Fibroblast of the aortic adventitia (primary cell): ENCODE measurements at regions not wholly inside any gene's neighbourhood (a gene's known extent, or its start where the extent isn't known, plus 50 kb on each side); places are given as distances from the start of the nearest gene placed in this dataset.
"Not testable (repeated sequence)": the region's sequence is repeated elsewhere in the genome, so short reads cannot be mapped to it uniquely, and the experiment has no call there.

ENCODE experiments used
- DNase-seq: peaks from one replicate; pipeline ENCODE4 v3.0.0-alpha.2; 2010; ENCODE audit warnings: low read depth
- H3K4me3 ChIP-seq: 2 replicates; pipeline ENCODE4 v1.5.1; 2011; ENCODE audit warnings: low read depth, mild to moderate bottlenecking, control low read depth, low read length, moderate library complexity
- CTCF ChIP-seq: IDR thresholded peaks from 2 replicates; pipeline ENCODE4 v1.5.1; 2011; ENCODE audit warnings: mild to moderate bottlenecking, low read length, control low read depth, inconsistent platforms; ENCODE audit not compliant: insufficient read depth

GRCh38 chr3:94362393-94362792 lies 299.5 kb downstream of the NSUN3 start:
- DNase-seq, result no peak
- no peak for TF ChIP-seq CTCF
- no peak overlapping the region for H3K4me3 ChIP-seq

GRCh38 chr3:94365006-94365405 lies 302.1 kb downstream of the NSUN3 start:
- no peak for DNase-seq
- no peak overlapping the region for H3K4me3 ChIP-seq
- TF ChIP-seq CTCF, result no peak

GRCh38 chr3:94372026-94372425 lies 309.2 kb downstream of the NSUN3 start:
- TF ChIP-seq CTCF, result no peak
- DNase-seq, result no peak
- no peak overlapping the region for H3K4me3 ChIP-seq

GRCh38 chr3:94373456-94373855 lies 310.6 kb downstream of the NSUN3 start:
- H3K4me3 ChIP-seq, result no peak overlapping the region
- no peak for TF ChIP-seq CTCF
- DNase-seq, result no peak

GRCh38 chr3:94374439-94375161 lies 311.7 kb downstream of the NSUN3 start:
- no peak overlapping the region for H3K4me3 ChIP-seq
- no peak for TF ChIP-seq CTCF
- no peak for DNase-seq

- peak; percentile 28 for DNase-seq
- not testable (repeated sequence) for H3K4me3 ChIP-seq
Measured at GRCh38 chr3:94377123-94377696, 314.3 kb downstream of the NSUN3 start.

- not testable (repeated sequence) for DNase-seq, H3K4me3 ChIP-seq
Measured at GRCh38 chr3:94377863-94378262, 315.0 kb downstream of the NSUN3 start.

- no peak for DNase-seq
- TF ChIP-seq CTCF, result no peak
- H3K4me3 ChIP-seq, result no peak overlapping the region
Measured at GRCh38 chr3:94378322-94378721, 315.5 kb downstream of the NSUN3 start.
